Activated T-helper 1 cell treated with anti-CD3 and anti-CD28 coated beads, Interleukin-12 subunit alpha, Interleukin-12 subunit beta, Interleukin-2, Interleukin-4 antibody, amounts not matched to agents 30 ng/mL and 10 ng/mL and 1 ng/mL, durations not matched to agents 14 hours and 24 hours and 36 hours (primary cell): ENCODE measurements at regions not wholly inside any gene's neighbourhood (a gene's known extent, or its start where the extent isn't known, plus 50 kb on each side); places are given as distances from the start of the nearest gene placed in this dataset.

Source experiments
- DNase-seq: peaks from one replicate; pipeline ENCODE4 v3.0.0; 2021; ENCODE audit warnings: low spot score
- H3K27ac Mint-ChIP-seq: one replicate; pipeline ENCODE4 v1.8.0; 2021; ENCODE audit warnings: mild to moderate bottlenecking, mixed read lengths
- H3K27me3 Mint-ChIP-seq: one replicate; pipeline ENCODE4 v1.8.0; 2022; ENCODE audit warnings: mild to moderate bottlenecking, moderate library complexity, mixed read lengths; ENCODE audit not compliant: insufficient read depth
- H3K36me3 Mint-ChIP-seq: one replicate; pipeline ENCODE4 v1.8.0; 2021; ENCODE audit warnings: low read depth, mixed read lengths
- H3K4me1 Mint-ChIP-seq: one replicate; pipeline ENCODE4 v1.8.0; 2021; ENCODE audit warnings: low read depth, mixed read lengths
- H3K4me3 Mint-ChIP-seq: one replicate; pipeline ENCODE4 v1.8.0; 2021; ENCODE audit warnings: mild to moderate bottlenecking, moderate library complexity, mixed read lengths
- H3K9me3 Mint-ChIP-seq: one replicate; pipeline ENCODE4 v1.8.0; 2021; ENCODE audit warnings: mixed read lengths
- intact Hi-C: fragments of 100-400 bp; cut with micrococcal nuclease; formaldehyde crosslinking; loops from one replicate; pipeline ENCODE4 v1.15.1; 2024

- Mint-ChIP-seq H3K27ac (no peak overlapping the region), H3K4me3 (no peak overlapping the region)
Measured at GRCh38 chr2:181810823-181811695, 80.5 kb upstream of the ITPRID2 start.

GRCh38 chr2:181812106-181812743, 79.3 kb upstream of the ITPRID2 start:
- intact Hi-C loops: no loop called here
- no peak for DNase-seq
- Mint-ChIP-seq H3K9me3 (no peaks in the 10 kb centered on the region), H3K36me3 (no peaks in the 10 kb centered on the region), H3K4me3 (no peak overlapping the region), H3K27ac (no peak overlapping the region), H3K27me3 (peaks cover 4% of the 10 kb centered on the region), H3K4me1 (peaks cover 15% of the 10 kb centered on the region)

More at GRCh38 chr2:181810823-181811695, 80.5 kb upstream of the ITPRID2 start:
- H3K4me1 Mint-ChIP-seq: peaks cover 15% of the 10 kb centered on the region
- no peak for DNase-seq
- no peaks in the 10 kb centered on the region for H3K36me3 Mint-ChIP-seq
- intact Hi-C loops: loop anchor here (2.0 kb wide), 1 partner anchor 20 kb away; no protein-coding TSS in a partner anchor
- H3K27me3 Mint-ChIP-seq: no peaks in the 10 kb centered on the region
- no peaks in the 10 kb centered on the region for H3K9me3 Mint-ChIP-seq

GRCh38 chr2:181814057-181814491, 77.5 kb upstream of the ITPRID2 start:
- no peak overlapping the region for H3K27ac Mint-ChIP-seq
- H3K27me3 Mint-ChIP-seq: peaks cover 9% of the 10 kb centered on the region
- H3K4me1 Mint-ChIP-seq: peaks cover 15% of the 10 kb centered on the region
- H3K9me3 Mint-ChIP-seq: no peaks in the 10 kb centered on the region
- DNase-seq: no peak
- intact Hi-C loops: no loop called here
- H3K4me3 Mint-ChIP-seq: no peak overlapping the region
- no peaks in the 10 kb centered on the region for H3K36me3 Mint-ChIP-seq

- Mint-ChIP-seq H3K9me3 (no peaks in the 10 kb centered on the region), H3K27ac (no peak overlapping the region), H3K36me3 (no peaks in the 10 kb centered on the region), H3K27me3 (peaks cover 9% of the 10 kb centered on the region), H3K4me3 (no peak overlapping the region), H3K4me1 (peaks cover 8% of the 10 kb centered on the region)
- intact Hi-C loops: no loop called here
- no peak for DNase-seq
Measured at GRCh38 chr2:181817509-181817908, 74.0 kb upstream of the ITPRID2 start.

GRCh38 chr2:181818058-181818680, 73.4 kb upstream of the ITPRID2 start:
- DNase-seq: no peak
- no peak overlapping the region for H3K27ac Mint-ChIP-seq
- H3K4me3 Mint-ChIP-seq: no peak overlapping the region
- no peaks in the 10 kb centered on the region for H3K9me3 Mint-ChIP-seq
- intact Hi-C loops: no loop called here
- H3K27me3 Mint-ChIP-seq: peaks cover 9% of the 10 kb centered on the region
- peaks cover 8% of the 10 kb centered on the region for H3K4me1 Mint-ChIP-seq
- H3K36me3 Mint-ChIP-seq: no peaks in the 10 kb centered on the region

- Mint-ChIP-seq H3K27me3 (peaks cover 9% of the 10 kb centered on the region), H3K4me3 (no peak overlapping the region), H3K27ac (no peak overlapping the region), H3K4me1 (peaks cover 4% of the 10 kb centered on the region), H3K9me3 (no peaks in the 10 kb centered on the region), H3K36me3 (no peaks in the 10 kb centered on the region)
- intact Hi-C loops: no loop called here
- no peak for DNase-seq
Measured at GRCh38 chr2:181818840-181819239, 72.7 kb upstream of the ITPRID2 start.

- Mint-ChIP-seq H3K4me3 (no peak overlapping the region), H3K27ac (no peak overlapping the region), H3K27me3 (peaks cover 11% of the 10 kb centered on the region), H3K9me3 (no peaks in the 10 kb centered on the region), H3K4me1 (no peaks in the 10 kb centered on the region), H3K36me3 (no peaks in the 10 kb centered on the region)
- intact Hi-C loops: no loop called here
- DNase-seq: no peak
Measured at GRCh38 chr2:181821049-181821448, 70.5 kb upstream of the ITPRID2 start.

- no peak for DNase-seq
- H3K4me1 Mint-ChIP-seq: no peaks in the 10 kb centered on the region
- H3K36me3 Mint-ChIP-seq: no peaks in the 10 kb centered on the region
- peaks cover 10% of the 10 kb centered on the region for H3K27me3 Mint-ChIP-seq
- intact Hi-C loops: no loop called here
- H3K4me3 Mint-ChIP-seq: no peak overlapping the region
- no peaks in the 10 kb centered on the region for H3K9me3 Mint-ChIP-seq
- no peak overlapping the region for H3K27ac Mint-ChIP-seq
Measured at GRCh38 chr2:181822097-181822496, 69.4 kb upstream of the ITPRID2 start.

GRCh38 chr2:181823405-181823804, 68.1 kb upstream of the ITPRID2 start:
- no peak overlapping the region for H3K27ac Mint-ChIP-seq
- H3K36me3 Mint-ChIP-seq: no peaks in the 10 kb centered on the region
- no peak overlapping the region for H3K4me3 Mint-ChIP-seq

GRCh38 chr2:181828122-181828705, 63.3 kb upstream of the ITPRID2 start:
- H3K9me3 Mint-ChIP-seq: no peaks in the 10 kb centered on the region
- intact Hi-C loops: no loop called here
- no peaks in the 10 kb centered on the region for H3K36me3 Mint-ChIP-seq
- H3K27ac Mint-ChIP-seq: no peak overlapping the region
- DNase-seq: no peak
- no peak overlapping the region for H3K4me3 Mint-ChIP-seq
- H3K4me1 Mint-ChIP-seq: no peaks in the 10 kb centered on the region
- peaks cover 11% of the 10 kb centered on the region for H3K27me3 Mint-ChIP-seq

More at GRCh38 chr2:181823405-181823804, 68.1 kb upstream of the ITPRID2 start:
- DNase-seq: no peak
- Mint-ChIP-seq H3K9me3 (no peaks in the 10 kb centered on the region), H3K27me3 (peaks cover 9% of the 10 kb centered on the region), H3K4me1 (no peaks in the 10 kb centered on the region)
- intact Hi-C loops: no loop called here

- Mint-ChIP-seq H3K27me3 (peaks cover 14% of the 10 kb centered on the region), H3K4me1 (no peaks in the 10 kb centered on the region), H3K9me3 (no peaks in the 10 kb centered on the region), H3K4me3 (no peak overlapping the region), H3K36me3 (no peaks in the 10 kb centered on the region), H3K27ac (no peak overlapping the region)
- intact Hi-C loops: no loop called here
- DNase-seq: no peak
Measured at GRCh38 chr2:181829230-181829629, 62.3 kb upstream of the ITPRID2 start.

GRCh38 chr2:181832015-181832414, 59.5 kb upstream of the ITPRID2 start:
- no peaks in the 10 kb centered on the region for H3K4me1 Mint-ChIP-seq

GRCh38 chr2:181836583-181836982, 54.9 kb upstream of the ITPRID2 start:
- Mint-ChIP-seq H3K27me3 (peaks cover 2% of the 10 kb centered on the region), H3K27ac (no peak overlapping the region), H3K4me3 (no peak overlapping the region), H3K36me3 (no peaks in the 10 kb centered on the region), H3K9me3 (no peaks in the 10 kb centered on the region), H3K4me1 (no peaks in the 10 kb centered on the region)
- DNase-seq: no peak
- intact Hi-C loops: no loop called here

More at GRCh38 chr2:181832015-181832414, 59.5 kb upstream of the ITPRID2 start:
- Mint-ChIP-seq H3K36me3 (no peaks in the 10 kb centered on the region), H3K4me3 (no peak overlapping the region), H3K27me3 (peaks cover 10% of the 10 kb centered on the region), H3K9me3 (no peaks in the 10 kb centered on the region), H3K27ac (no peak overlapping the region)
- intact Hi-C loops: no loop called here
- DNase-seq: no peak
